GM21528 (cell line): ENCODE measurements at regions not wholly inside any gene's neighbourhood (a gene's known extent, or its start where the extent isn't known, plus 50 kb on each side); places are given as distances from the start of the nearest gene placed in this dataset.

ENCODE experiments used
- ATAC-seq: cut with Tn5 transposase; IDR thresholded peaks from one replicate; pipeline ENCODE4 v1.9.1; 2021; ENCODE audit warnings: mild to moderate bottlenecking, moderate library complexity; ENCODE audit not compliant: unreplicated experiment, low FRiP score

DNA sequence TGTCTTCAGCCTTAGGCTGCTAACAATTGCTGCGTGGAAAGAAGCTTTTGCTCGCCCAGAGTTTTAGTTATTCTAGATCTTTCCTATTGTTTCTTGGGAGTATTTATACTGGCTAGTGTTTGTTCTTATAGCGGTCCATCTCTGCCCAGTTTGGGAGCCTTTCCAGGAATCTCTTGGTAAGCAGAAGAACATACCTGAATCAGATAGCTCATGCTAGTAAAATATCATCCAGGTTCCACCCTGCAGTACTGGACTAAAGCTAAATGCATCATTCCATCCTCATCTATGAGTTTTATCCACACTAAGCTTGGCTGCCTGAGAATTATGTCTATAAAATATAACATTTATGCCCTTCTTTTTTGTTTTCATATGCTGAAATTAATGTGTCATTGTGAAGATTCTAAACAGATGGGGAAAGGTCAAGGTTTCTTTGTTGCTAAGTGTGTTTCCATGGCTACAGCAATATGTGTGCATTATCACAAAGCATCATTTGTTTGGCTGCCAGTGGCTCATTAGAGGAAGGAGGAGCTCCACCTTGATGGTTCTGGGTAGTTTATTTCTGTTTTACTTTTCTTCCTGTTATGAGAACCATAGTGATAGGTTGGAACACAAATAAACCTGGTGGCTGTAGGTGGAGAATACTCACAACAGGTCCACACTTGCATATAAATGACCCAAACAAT, 182.8 kb downstream of the PIK3C3 start:
- no peak for ATAC-seq

- ATAC-seq: no peak
These were observed 186.4 kb downstream of the PIK3C3 start for GRCh38 chr18:42141439-42141838.

DNA sequence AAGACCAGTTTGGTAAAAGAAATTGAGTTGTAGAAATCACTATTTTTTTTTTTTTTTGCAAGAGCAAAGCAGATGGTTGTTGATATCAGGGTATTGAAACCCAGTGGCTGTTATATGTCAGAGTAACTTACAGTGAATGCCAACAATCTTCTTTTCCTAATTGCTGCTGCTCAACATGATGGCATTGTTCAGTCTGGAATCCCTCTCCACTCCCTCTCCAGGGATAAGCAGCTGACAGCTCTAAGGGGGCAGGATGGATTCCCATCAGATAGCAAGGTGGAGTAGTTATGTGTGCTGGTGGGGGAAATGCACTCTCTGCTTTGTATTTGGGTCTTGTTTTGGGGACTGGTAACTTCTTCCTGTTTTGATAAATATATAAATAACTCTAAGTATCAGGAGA, 200.0 kb downstream of the PIK3C3 start:
- ATAC-seq: no peak

- no peak for ATAC-seq
These were observed 201.2 kb downstream of the PIK3C3 start for GRCh38 chr18:42156281-42156680.

DNA sequence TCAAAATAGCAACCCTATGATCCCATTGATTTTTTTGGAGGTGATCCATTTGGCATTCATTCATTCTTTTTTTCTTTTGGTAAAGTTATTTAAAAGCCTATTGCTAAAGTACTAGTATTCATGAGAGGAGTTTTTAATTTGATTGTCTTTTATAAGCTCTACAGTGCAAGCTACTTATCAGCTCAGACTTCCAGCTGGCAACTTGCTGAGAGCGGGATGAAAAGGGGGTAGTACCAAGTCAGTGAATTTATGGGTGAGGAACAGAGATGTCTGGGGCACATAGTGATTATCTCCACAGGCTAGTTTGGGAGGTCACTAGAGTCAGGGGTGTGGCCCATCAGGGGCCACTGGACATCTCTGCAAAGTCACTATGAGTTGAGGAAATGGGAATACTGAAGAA, 202.4 kb downstream of the PIK3C3 start:
- no peak for ATAC-seq

DNA sequence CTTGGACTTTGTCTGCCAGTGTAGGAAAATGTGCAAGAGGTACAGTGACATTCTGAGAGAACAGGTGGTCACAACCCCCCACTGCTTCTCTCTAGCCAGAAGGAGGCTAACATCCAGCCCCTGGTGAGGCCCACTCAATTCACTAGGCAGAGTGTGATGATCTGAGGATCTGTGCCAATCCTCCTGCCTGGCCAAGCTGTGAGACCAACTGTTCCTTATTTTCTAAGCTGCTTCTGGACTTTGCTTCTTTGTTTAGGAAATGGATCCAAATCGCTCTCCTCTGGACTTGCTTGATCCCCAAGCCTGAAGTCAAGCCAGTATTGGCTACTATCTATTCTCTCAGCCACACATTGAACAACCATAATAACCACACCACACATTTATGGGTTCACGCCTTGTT, 202.8 kb downstream of the PIK3C3 start:
- ATAC-seq: no peak

DNA sequence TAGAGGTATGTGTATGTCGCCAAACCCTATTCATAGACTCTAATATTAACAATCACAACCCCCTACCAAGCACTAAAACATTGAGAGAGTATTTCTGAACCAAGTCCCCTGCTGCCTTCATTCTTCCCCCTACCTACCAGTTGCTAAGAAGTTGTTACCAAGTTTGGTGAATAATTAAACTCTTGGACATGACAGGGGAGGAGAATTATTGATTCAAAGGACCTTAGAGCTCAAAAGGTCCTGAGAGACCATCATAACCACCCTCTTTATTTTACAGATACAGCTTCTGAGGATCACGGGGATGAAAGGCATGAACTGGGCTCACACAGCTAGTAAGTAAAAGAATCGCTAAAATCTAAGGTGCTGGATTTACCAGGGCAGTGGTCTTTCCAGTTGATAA, 204.1 kb downstream of the PIK3C3 start:
- ATAC-seq: no peak

GRCh38 chr18:42163321-42163720, 208.3 kb downstream of the PIK3C3 start:
- ATAC-seq: no peak

- no peak for ATAC-seq
These were observed 209.5 kb downstream of the PIK3C3 start for GRCh38 chr18:42164556-42164955.

DNA sequence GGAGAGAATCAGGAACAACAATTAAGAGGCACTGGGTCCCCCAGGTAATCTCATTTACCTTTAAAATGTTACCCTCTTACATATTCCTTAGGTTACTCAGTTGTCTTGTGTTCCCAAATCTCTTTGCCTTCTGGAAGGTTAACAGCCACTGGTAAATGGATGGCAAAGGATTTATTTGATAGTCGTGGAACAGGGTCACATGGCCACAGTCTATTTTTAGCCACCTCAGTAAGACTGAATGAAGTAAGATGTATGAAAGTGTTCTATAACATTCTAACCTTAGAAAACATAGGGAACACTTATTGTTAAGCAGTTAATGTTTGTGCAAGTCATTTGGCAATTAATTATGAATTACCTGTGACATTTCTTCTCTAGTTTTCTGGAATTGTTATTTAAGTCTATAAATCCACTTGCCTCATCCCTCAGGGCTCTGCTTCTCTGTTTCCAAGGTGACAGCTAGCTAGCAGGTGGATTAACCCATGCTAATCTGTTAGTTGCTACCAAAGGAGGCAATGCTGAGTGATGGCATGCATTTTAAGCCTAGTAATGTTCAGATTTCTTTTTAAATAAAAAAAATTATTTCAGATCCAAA, 211.0 kb downstream of the PIK3C3 start:
- no peak for ATAC-seq

DNA sequence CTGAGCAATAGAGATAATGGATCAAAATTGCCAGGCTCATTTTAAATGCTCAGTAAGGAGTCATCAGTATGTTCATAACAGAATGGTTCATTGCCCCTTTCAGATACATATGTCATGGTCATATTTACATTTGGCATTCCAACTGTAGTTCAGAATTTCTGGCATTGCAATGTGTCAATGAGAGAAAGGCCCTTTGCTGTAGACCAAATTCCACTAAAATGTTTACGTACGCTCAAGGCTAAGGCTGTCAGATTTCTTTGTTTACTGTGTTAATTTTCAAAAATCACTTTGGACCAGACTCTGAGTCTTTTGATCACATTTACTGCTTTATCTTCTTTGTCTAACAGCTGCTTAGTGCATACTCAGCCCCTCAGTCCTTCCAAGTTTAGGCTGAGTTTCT, 213.5 kb downstream of the PIK3C3 start:
- ATAC-seq: no peak

- ATAC-seq: no peak
These were observed 213.9 kb downstream of the PIK3C3 start for GRCh38 chr18:42168907-42169306.

- no peak for ATAC-seq
These were observed 219.9 kb downstream of the PIK3C3 start for GRCh38 chr18:42174909-42175308.

DNA sequence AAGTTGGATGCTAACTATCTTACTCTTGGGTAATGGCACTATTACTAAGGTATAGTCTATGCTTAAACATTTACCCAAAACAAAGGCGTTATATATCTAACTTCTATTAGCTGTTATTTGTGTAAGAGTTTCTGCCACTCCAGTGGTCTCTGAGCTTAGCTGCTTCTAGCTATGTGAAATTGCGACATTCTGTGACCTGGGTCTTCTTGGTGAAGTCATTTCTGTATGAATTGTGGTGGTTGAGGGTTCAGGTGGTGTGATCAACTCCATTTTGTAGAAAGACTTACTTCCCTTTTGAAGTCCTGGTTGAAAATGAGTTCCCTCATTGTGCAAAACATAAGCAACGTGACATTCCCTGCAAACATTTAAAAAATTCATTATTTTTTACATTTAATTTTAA, 221.6 kb downstream of the PIK3C3 start:
- ATAC-seq: no peak

GRCh38 chr18:42177390-42177789, 222.4 kb downstream of the PIK3C3 start:
- ATAC-seq: no peak

DNA sequence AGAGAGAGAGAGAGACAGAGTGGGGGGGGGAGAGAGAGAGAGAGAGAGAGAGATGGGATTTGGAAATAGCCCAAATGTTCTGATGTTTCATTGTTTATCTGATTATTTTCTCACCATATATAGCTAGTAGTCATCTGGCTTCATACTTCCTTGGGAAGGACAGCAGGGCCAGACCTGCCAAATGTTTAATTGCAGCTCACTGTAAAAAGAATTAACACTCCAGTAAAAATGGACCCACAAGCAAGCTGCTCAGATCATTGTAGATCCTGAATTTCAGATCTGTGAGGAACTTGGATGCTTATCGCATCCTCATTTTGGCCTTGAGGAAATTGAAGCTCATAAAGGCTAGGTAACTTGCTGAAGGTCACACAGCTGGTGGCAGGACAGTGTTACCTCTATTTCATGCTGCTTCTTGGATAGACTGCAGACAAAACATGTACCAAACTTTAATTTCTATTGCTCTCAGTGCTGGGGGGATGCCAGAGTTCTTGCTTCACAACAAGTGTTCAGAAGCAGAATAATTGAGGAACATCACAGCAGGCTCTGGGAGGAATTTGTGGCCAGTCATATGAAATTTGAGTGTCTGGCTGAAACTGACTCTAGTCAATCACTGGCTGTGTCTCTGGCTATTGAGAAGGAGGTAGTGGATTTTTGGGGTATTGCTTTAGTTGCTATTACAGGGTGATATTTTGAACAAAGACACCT, 223.5 kb downstream of the PIK3C3 start:
- no peak for ATAC-seq

- ATAC-seq: no peak
These were observed 224.6 kb downstream of the PIK3C3 start for GRCh38 chr18:42179542-42180121.

DNA sequence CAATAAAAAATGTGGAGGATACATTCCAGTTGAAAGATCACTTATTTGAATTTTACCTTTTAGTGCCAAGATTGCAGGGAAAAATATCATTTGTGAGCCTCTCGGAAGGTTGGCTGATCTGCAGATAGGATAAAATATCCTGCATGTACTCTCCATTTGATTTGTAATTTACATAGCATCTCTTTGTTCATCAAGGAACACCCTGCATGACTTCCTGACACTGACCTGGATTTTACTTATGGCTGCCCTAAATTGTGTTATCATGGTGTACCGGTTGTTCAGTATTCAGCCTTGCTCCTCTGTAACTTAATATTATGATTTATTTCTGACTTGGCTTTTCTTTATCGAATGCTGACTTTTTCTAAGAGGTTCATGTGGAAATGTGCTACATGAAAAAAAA, 226.4 kb downstream of the PIK3C3 start:
- ATAC-seq: no peak

GRCh38 chr18:42182728-42183700, 228.0 kb downstream of the PIK3C3 start:
- ATAC-seq: no peak

DNA sequence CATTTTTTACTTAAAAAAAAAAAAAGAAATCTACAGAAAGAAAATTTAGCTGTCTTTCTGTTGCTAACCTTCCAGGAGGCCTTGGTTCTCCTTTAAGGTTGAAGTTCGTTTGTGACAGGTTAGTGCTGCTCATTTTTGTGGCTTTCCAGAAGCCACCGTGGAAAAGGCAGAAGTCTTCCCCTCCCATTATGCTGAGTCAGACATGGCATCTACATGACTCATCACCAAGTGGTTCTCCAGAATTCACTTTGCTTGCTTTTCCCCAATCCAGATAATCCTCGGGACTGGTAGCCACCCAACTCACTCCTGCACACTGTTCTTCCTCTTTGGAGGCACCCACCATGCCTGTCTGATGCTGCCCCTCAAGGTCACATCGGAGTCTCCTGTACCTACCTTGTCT, 228.7 kb downstream of the PIK3C3 start:
- ATAC-seq: no peak
